ENCODE measurements at regions not wholly inside any gene's neighbourhood (a gene's known extent, or its start where the extent isn't known, plus 50 kb on each side); places are given as distances from the start of the nearest gene placed in this dataset.
"Not testable (repeated sequence)": the region's sequence is repeated elsewhere in the genome, so short reads cannot be mapped to it uniquely, and the experiment has no call there.

- no peak for DNase-seq
Observed at GRCh38 chr2:16071865-16072637, 131.7 kb downstream of the MYCN start.

GRCh38 chr2:16071039-16071864 lies 130.9 kb downstream of the MYCN start:
- no peak for DNase-seq

- no peak for DNase-seq
Observed at GRCh38 chr2:16070648-16070971, 130.3 kb downstream of the MYCN start.

GRCh38 chr2:16069933-16070647 lies 129.7 kb downstream of the MYCN start:
- DNase-seq, result no peak

- DNase-seq, result no peak
Observed at GRCh38 chr2:16069663-16069932, 129.2 kb downstream of the MYCN start.

GRCh38 chr2:16068552-16068940 lies 128.2 kb downstream of the MYCN start:
- no peak for DNase-seq

DNA sequence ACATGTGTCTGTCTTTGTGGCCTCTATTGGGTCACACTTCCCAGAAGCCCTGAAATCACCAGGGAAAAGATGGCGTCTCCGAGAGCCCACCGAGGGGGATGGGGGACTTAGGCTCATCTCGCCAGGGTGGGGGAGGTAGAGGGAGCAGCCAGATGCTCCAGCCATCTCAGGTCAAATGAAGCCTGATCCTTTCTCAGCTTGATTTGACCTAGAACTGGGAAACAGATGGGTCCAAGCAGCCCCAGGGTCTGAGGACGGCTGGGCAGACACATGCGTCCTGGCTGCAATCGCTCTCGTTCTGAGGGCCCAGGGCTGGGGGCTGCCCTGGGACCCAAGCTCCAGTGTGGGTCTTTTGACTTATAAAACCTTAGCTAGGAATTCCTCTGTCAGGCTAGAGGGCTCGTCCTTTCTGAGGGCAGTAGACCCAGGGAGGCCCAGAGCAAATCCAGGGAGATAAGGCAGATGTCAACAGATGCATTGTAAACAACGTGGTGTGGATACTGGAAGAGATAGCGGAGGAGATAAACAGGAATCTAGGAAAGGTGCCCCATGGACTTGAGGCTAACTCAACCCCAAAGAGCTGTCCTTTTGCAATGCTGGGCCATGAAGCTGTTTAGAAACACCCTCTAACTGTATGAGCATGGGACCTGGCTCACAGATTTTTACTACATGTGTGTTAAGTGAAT lies 127.7 kb downstream of the MYCN start:
- no peak for DNase-seq

DNA sequence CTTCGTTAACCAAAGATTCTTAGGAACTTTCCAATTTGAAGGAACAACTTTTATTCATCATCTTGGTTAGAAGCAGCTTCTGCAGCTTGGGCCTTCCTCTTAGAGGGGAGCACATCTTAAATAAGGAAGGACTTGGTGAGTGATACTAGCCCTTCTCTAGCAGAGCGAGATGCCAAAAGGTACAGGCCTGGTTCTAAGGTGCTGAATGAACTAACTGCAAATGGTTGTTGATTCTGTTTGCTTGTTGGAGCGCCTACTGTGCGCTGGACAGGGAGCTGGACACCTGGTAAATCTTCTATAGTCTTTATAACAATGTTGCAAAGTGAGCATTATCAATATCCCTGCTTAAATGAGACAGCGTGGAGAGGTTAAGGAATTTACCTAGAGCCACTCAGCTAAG lies 127.1 kb downstream of the MYCN start:
- DNase-seq, result no peak

DNA sequence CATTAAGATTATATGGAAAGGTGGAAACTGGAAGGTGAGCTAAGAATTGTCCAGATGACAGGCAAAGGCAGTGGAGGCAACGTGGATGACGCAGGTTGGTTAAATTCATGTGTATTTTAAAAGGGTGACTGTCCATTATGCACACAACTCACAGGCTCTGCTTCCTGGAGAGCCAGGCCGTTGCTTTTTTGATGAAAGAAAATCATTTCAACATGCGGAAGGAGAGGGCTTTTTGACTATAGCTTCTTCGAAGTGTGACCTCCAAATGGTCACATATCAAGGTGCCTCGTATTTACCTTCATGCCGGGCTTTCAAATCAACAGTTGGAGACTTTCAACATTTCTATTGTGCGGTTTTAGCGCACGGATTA lies 126.7 kb downstream of the MYCN start:
- DNase-seq, result no peak

DNA sequence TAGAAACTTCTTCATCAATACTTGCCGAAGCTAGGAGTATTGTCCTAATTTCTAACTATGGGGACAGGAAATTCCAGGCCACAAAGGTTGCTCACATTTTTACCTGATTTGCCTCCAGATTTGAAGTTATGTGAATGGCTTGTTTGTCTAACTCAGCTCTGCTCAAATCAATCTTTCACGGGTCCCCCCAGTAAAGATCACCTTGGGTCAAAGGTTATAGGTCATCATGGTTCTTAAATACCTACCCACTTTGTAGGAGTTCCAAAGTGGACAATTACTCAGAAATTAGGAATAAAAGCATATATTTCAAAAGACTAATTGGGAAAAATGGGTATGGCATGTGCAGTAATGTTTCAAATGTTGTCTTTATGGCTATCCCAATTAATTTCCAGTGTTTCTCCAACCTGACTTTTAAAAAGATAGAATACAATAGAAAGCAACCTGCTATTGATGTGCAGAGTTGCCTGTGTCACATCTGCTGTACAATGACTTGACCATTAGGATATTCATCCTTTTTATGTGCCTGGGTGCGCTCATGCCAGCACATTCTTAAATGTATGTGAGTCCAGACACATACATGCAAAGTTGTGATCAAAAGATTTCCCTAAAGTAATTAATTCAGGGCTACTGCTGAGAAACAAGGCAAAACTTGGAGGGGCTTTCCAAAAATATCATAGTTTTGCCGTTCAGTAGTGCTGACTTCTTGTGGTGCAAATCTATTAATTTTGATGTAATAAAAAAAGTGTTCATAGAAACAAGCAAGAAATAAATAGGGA lies 126.1 kb downstream of the MYCN start:
- no peak for DNase-seq

DNA sequence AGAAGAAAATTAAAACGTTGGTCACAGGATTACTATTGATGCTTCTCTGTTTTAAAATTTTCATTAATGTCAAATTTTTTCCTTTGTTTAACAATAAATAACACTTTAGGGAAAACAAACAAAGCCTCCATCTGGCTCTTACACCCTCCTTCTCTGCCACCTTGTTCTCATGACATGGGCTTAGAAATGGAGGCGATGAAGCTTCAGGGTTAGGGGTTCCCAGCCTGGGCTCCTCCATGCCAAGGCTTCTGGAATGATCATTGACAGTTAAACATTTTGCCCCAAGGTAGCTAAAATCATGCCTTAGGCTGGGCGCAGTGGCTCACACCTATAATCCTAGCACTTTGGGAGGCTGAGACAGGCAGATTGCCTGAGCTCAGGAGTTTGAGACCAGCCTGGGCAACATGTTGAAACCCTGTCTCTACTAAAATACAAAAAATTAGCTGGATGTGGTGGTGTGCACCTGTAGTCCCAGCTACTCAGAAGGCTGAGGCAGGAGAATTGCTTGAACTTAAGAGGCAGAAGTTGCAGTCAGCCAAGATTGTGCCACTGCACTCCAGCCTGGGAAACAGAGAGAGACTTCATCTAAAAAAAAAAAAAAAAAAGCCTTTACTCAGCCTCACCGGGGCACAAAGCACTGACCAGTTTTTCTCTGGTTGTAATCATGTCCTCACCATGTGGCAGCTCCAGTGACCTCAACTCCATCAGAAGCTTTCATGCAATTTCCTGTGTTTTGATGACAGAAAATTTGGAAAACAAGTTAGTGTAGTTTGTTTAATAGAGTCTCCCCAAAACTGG lies 125.1 kb downstream of the MYCN start:
- not testable (repeated sequence) for DNase-seq

GRCh38 chr2:16064745-16065144 lies 124.4 kb downstream of the MYCN start:
- DNase-seq, result no peak

DNA sequence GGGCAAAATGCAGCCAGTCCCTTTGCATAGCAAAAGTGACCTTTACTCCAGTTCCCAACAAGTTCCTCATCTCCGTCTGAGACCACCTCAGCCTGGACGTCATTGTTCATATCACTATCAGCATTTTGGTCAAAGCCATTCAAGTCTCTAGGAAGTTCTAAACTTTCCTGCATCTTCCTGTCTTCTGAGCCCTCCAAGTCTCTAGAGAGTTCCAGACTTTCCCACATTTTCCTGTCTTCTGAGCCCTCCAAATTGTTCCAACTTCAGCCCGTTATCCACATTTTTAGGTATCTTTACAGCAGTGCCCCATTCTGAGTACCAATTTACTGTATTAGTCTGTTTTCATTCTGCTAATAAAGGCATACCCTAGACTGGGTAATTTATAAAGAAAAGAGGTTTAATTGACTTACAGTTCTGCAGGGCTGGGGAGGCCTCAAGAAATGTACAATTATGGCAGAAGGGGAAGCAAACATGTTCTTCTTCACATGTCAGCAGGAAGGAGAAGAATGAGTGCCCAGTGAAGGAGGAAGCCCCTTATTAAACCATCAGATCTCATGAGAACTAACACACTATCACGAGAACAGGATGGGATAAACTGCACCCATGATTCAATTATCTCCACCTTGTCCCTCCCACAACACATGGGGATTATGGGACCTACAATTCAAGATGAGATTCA lies 123.7 kb downstream of the MYCN start:
- no peak for DNase-seq

DNA sequence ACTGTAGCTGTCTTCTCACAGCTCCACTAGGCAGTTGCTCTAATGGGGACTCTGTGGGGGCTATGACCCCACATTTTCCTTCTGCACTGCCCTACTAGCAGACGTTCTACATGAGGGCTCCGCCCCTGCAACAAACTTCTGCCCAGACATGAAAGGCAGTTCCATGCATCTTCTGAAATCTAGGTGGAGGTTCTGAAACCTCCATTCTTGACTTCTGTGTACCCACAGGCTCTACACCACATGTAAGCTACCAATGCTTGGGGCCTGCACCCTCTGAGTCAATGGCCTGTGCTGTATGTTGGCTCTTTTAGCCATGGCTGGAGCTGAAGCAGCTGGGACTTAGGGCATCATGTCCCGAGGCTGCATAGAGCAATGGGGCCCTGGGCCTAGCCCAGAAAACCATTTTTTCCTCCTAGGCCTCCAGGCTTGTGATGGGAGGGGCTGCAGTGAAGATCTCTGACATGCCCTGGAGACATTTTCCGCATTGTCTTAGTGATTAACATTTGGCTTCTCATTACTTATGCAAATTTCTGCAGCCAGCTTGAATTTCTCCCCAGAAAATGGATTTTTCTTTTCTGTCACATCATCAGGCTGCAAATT lies 123.0 kb downstream of the MYCN start:
- no peak for DNase-seq

DNA sequence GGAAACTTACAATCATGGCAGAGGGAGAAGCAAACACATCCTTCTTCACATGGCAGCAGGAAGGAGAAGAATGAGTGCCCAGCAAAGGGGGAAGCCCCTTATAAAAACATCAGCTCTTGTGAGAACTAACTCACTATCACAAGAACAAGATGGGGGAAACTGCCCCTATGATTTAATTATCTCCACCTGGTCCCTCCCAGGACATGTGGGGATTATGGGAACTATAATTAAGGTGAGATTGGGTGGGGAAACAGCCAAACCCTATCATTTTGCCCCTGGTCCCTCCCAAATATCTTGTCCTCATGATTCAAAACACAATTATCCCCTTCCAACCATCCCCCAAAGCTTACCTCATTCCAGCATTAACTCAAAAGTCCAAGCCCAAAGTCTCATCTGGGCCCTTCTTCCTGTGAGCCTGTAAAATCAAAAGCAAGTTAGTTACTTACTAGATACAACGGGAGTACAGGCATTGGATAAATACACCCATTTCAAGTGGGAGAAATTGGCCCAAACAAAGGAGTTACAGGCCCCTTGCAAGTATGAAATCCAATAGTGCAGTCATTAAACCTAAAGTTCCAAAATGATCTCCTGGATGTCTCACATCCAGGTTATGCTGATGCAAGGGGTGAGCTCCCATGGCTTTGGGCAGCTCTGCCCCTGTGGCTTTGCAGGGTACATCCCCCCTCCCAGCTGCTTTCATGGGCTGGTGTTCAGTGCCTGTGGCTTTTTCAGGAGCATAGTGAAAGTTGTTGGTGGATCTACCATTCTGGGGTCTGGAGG lies 122.3 kb downstream of the MYCN start:
- DNase-seq, result no peak

GRCh38 chr2:16061441-16062217 lies 121.3 kb downstream of the MYCN start:
- no peak for DNase-seq

DNA sequence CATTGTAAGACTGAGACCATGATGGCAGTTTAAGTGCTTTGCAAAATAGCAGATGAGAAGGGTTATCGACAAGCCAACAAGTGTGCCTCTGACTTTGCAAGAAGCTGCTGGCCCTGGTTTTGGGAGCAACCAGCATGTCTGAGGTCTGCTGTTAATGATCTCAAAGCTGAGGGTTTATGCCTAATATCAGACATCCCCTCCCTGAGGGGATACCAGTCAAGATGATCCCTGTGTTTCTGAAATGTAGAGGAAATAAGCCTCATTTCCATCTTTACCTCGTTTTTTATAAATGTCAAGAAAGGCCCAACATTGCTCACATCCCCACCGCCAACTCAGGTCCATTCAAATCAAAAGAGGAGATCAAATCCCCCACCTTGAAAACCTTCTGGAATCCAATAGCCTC lies 120.6 kb downstream of the MYCN start:
- no peak for DNase-seq

DNA sequence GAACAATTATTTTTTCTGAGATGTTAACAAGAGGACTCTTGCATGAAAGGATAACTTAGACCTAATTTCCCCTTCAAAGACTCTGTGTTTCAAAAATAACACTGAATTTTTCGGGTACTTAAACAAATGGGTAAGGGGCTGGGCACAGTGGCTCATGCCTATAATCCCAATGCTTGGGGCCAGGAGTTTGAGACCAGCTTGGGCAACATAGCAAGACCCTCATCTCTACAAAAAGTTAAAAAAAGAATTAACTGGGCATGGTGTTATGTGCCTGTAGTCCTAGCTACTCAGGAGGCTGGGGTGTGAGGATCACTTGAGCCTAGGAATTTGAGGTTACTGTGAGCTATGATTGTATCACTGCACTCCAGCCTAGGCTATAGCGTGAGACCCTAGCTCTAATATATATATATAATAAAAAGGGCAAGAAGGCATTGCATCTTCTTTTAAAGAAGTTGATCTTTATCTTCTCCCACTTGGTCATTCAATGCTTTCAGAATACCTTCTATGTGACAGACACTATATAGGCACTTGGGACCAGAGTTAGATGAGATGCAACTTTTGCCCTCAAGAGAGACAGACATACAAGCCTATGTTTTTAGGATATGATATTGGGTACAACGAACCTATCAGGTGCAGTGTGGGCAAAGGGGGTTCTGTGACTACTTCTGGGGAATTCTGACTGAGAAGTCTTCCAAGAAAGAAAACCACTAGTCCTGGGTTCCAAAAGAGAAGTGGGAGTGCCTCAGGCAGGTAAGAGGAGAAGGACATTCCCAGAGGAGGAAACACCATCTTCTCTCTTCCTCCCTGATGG lies 120.0 kb downstream of the MYCN start:
- DNase-seq, result no peak

All from CD4-positive, alpha-beta T cell treated with Interleukin-17A for 4 hours (primary cell).